Cardiac muscle cell (in vitro differentiated cells and primary cell): ENCODE measurements at regions not wholly inside any gene's neighbourhood (a gene's known extent, or its start where the extent isn't known, plus 50 kb on each side); places are given as distances from the start of the nearest gene placed in this dataset.

Experiments used
- DNase-seq, 2 donors: peaks; one replicate each; pipeline versions ENCODE4 v3.0.0 to v3.0.0-alpha.2; 2010 to 2017; ENCODE audit warnings: low read depth in 1 of 2, low spot score in 1 of 2
- H3K27ac ChIP-seq: fragments of 200-600 bp; sonication (generic); 2 replicates; pipeline ENCODE4 v1.5.1; 2016
- H3K27me3 ChIP-seq: fragments of 200-600 bp; sonication (generic); 2 replicates; pipeline ENCODE4 v1.6.0; 2016; ENCODE audit warnings: control low read depth
- H3K36me3 ChIP-seq: fragments of 200-600 bp; sonication (generic); 2 replicates; pipeline ENCODE4 v1.5.1; 2016; ENCODE audit warnings: control low read depth
- H3K4me1 ChIP-seq: fragments of 200-600 bp; sonication (generic); 2 replicates; pipeline ENCODE4 v1.8.1; 2017; ENCODE audit warnings: low read depth, mild to moderate bottlenecking, mixed run types
- H3K4me3 ChIP-seq: fragments of 200-600 bp; sonication (generic); 2 replicates; pipeline ENCODE4 v1.5.1; 2016; ENCODE audit warnings: mild to moderate bottlenecking
- H3K9me3 ChIP-seq: fragments of 200-600 bp; sonication (generic); 2 replicates; pipeline ENCODE4 v1.5.1; 2017; ENCODE audit warnings: low read depth, mild to moderate bottlenecking, control low read depth
- TF ChIP-seq, protein P1 (sequence below): IDR thresholded peaks from 2 replicates; pipeline ENCODE4 v1.5.1; 2012; ENCODE audit warnings: low read depth, mild to moderate bottlenecking, low read length

DNA sequence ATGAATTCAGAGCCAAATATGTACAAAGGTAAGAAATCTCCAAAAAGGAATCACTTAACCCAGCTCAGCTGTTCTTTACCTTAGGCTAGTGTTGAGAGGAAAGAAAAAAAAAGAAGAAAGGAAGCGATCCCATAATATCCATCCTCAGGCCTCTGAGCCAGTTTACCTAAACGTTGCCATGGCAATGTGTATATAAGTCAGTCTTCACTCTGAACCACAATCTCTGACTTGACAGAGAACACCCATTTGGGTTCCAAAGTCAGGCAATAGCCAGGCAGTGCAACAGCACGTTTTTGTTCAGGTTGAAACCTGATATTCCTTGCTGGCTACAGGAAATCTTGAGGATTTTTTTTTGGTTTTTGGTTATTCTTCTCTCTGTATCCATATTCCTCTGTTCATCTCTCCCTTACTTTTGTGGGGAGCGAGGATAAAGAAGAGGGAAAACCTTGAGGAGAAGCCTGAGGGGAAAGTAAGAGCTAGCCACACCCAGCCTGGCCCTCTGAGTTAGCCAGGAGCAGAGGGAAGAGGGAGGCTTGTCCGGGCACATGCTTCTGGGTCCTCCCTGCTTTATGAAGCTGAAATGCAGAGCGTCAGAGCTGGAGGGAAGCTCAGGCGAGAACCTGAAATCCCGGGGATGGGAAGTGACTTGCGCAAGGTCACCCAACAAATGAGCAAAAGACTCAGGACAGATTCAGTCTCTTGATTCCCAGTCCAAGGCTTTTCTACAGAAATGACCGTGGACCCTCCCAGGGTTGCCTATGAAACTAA, 152.7 kb downstream of the SOX9 start:
- DNase-seq, result no peak
- TF ChIP-seq, protein P1, sequence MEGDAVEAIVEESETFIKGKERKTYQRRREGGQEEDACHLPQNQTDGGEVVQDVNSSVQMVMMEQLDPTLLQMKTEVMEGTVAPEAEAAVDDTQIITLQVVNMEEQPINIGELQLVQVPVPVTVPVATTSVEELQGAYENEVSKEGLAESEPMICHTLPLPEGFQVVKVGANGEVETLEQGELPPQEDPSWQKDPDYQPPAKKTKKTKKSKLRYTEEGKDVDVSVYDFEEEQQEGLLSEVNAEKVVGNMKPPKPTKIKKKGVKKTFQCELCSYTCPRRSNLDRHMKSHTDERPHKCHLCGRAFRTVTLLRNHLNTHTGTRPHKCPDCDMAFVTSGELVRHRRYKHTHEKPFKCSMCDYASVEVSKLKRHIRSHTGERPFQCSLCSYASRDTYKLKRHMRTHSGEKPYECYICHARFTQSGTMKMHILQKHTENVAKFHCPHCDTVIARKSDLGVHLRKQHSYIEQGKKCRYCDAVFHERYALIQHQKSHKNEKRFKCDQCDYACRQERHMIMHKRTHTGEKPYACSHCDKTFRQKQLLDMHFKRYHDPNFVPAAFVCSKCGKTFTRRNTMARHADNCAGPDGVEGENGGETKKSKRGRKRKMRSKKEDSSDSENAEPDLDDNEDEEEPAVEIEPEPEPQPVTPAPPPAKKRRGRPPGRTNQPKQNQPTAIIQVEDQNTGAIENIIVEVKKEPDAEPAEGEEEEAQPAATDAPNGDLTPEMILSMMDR, result no peak

DNA sequence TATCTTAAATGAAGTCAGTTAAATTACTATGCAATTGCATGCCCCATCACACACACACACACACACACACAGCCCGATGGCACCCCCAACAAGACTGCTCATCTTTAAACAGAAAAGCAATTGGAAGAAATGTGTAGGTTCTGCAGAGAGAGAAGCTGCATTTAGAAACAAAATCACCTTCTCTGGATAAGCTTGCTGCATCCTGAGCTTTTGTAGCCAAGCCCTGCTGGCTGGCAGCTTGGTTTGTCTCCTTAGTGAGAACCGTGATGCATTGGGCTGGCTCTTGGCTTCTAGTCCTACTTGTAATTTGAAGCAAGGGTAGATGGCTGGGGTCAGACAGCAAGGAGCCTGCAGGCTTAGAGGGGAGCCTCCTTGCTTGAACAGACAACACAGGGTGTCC, 153.8 kb downstream of the SOX9 start:
- no peaks in the 10 kb centered on the region for H3K4me1 ChIP-seq

More for the DNA sequence above, 152.7 kb downstream of the SOX9 start:
- H3K9me3 ChIP-seq, result no peaks in the 10 kb centered on the region
- H3K27ac ChIP-seq, result no peak overlapping the region
- no peaks in the 10 kb centered on the region for H3K4me1 ChIP-seq
- no peaks in the 10 kb centered on the region for H3K36me3 ChIP-seq
- H3K4me3 ChIP-seq, result no peak overlapping the region
- no peaks in the 10 kb centered on the region for H3K27me3 ChIP-seq

DNA sequence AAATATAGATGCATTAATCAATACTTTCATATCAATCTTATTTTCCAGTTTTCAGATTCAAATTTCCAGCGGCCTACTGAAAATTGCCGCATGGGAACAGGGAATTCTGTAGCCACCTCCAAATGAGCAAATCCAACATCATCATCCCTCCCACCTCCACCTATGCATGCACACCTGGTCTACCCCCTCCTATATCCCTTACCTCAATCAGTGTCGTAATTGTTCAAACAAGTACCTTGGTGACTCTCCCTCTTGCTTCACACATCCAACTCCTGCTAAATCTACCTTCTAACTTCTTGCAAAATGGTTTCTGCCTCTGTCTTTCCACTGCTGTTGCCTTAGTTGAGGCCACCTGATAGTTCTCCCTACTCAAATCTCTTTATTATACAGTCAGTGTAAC, 160.1 kb downstream of the SOX9 start:
- DNase-seq, result no peak
- no peaks in the 10 kb centered on the region for H3K4me1 ChIP-seq
- no peaks in the 10 kb centered on the region for H3K36me3 ChIP-seq
- no peaks in the 10 kb centered on the region for H3K9me3 ChIP-seq
- no peaks in the 10 kb centered on the region for H3K27me3 ChIP-seq
- TF ChIP-seq, protein P1, result no peak
- no peak overlapping the region for H3K27ac ChIP-seq
- H3K4me3 ChIP-seq, result no peak overlapping the region

More for the DNA sequence above, 153.8 kb downstream of the SOX9 start:
- no peaks in the 10 kb centered on the region for H3K36me3 ChIP-seq
- H3K27ac ChIP-seq, result no peak overlapping the region
- H3K9me3 ChIP-seq, result no peaks in the 10 kb centered on the region
- no peak overlapping the region for H3K4me3 ChIP-seq
- DNase-seq, result no peak
- TF ChIP-seq, protein P1, result no peak
- no peaks in the 10 kb centered on the region for H3K27me3 ChIP-seq

DNA sequence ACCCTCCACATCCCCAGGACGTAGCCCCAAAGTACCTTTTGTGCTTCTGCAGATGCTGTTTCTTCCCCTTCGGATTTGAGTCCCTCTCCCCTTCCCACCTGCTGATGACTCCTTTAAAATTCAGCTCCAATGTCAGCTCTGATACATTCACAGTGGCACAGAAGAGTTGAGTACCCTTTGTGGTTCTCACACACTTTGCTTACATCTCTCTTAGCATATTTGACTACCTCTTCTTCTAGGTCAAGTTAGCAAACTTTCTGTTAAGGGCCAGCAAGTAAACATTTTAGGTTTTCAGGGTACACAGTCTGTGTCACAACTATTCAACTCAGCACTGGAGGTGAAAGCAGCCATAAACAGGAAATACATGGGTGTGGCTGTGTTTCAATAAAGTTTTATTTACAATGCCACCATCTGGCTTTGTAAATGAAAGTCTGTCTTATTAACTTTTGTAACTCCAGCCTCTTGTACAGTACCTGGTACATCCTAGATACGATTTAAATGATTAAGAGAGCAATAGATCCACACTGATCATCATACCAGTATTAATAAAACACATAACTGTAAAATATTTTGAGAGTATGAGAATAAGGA, 161.7 kb downstream of the SOX9 start:
- Histone ChIP-seq H3K27ac (no peak overlapping the region), H3K4me1 (no peaks in the 10 kb centered on the region), H3K9me3 (no peaks in the 10 kb centered on the region), H3K4me3 (no peak overlapping the region), H3K27me3 (no peaks in the 10 kb centered on the region), H3K36me3 (no peaks in the 10 kb centered on the region)
- TF ChIP-seq, protein P1, result no peak
- no peak for DNase-seq

DNA sequence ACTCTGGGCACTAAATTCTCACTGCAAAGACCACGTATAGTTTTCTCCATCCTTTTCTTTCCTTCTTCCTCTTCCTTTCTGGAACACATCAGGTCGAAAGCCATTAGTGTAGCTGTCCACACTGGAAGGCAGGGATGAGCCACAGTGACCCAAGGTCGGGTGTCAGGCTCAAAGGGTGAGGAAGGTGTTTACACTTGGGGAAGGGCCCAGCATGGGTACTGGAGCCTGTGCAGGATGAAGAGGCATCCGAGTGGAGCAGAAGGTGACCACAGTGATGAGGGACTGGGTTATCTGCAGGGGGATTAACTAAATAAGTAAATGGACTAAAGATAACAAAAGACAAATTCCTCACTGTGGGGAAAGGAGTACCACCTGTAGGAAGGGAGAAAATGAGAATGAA, 164.0 kb downstream of the SOX9 start:
- TF ChIP-seq, protein P1, result no peak
- Histone ChIP-seq H3K4me1 (no peaks in the 10 kb centered on the region), H3K9me3 (no peaks in the 10 kb centered on the region), H3K4me3 (no peak overlapping the region), H3K36me3 (no peaks in the 10 kb centered on the region), H3K27me3 (no peaks in the 10 kb centered on the region), H3K27ac (no peak overlapping the region)
- DNase-seq, result no peak
